ENCODE measurements at regions not wholly inside any gene's neighbourhood (a gene's known extent, or its start where the extent isn't known, plus 50 kb on each side); places are given as distances from the start of the nearest gene placed in this dataset.
"Not testable (repeated sequence)": the region's sequence is repeated elsewhere in the genome, so short reads cannot be mapped to it uniquely, and the experiment has no call there.

DNA sequence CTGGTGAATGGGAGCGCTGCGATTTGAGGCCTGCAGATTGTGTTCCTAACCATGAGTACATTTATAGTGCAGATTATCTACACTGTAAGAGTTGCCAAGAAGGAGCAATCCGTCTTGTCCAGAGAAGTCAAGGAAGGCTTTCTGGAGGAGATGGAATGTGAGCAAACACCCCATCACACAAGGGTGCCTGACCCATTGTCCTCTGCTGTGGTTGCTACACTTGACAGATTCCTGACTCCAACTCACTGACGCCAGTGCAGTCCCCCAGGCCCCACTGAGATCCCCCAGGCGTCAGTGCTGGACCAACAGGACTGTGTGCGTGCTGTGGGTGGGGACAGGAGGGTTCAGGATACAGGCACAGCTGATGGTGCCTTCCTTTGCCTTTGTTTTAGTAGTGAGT lies 135.9 kb upstream of the TPM1 start:
- TF ChIP-seq, protein P1, sequence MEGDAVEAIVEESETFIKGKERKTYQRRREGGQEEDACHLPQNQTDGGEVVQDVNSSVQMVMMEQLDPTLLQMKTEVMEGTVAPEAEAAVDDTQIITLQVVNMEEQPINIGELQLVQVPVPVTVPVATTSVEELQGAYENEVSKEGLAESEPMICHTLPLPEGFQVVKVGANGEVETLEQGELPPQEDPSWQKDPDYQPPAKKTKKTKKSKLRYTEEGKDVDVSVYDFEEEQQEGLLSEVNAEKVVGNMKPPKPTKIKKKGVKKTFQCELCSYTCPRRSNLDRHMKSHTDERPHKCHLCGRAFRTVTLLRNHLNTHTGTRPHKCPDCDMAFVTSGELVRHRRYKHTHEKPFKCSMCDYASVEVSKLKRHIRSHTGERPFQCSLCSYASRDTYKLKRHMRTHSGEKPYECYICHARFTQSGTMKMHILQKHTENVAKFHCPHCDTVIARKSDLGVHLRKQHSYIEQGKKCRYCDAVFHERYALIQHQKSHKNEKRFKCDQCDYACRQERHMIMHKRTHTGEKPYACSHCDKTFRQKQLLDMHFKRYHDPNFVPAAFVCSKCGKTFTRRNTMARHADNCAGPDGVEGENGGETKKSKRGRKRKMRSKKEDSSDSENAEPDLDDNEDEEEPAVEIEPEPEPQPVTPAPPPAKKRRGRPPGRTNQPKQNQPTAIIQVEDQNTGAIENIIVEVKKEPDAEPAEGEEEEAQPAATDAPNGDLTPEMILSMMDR (IDR thresholded peaks at IDR 0.05; ENCODE audit: unreplicated experiment) = no peak
- H3K27me3 Mint-ChIP-seq (ENCODE audit: unreplicated experiment) = no peaks in the 10 kb centered on the region
- no peak overlapping the region for H3K27ac Mint-ChIP-seq (ENCODE audit: unreplicated experiment)
- H3K9me3 Mint-ChIP-seq (ENCODE audit: low read depth, unreplicated experiment) = no peaks in the 10 kb centered on the region
- no peak for DNase-seq
- CTCF ChIA-PET = no interaction called here
- BruUV-seq (replicated peaks) = no TSS peak
- intact Hi-C loops (cut with micrococcal nuclease; ENCODE audit: unreplicated experiment) = no loop called here
- H3K4me3 Mint-ChIP-seq (ENCODE audit: low read depth, unreplicated experiment) = no peak overlapping the region
- no peaks in the 10 kb centered on the region for H3K36me3 Mint-ChIP-seq (ENCODE audit: insufficient read depth, unreplicated experiment)
- H3K4me1 Mint-ChIP-seq (ENCODE audit: low read depth, unreplicated experiment) = peaks cover 20% of the 10 kb centered on the region

DNA sequence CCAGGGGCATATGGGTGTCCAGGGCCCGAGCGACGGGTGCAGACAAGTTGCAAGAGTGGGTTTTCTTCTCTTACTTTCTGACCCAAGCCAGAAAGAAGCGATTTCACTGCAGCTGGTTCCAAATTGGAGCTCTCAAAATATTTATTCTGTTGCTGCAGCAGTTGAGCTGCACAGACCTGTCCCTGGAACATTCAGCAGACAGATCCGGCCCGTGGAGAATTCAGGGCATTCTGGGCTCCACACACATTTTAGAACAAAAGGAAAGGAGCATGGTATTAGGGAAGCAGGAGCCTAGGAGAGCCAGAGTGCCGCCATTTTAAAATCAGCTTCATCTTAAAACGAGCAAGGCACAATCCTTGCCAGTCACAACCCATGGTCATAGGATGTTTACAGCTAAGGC lies 135.3 kb upstream of the TPM1 start:
- no peaks in the 10 kb centered on the region for H3K9me3 Mint-ChIP-seq (ENCODE audit: low read depth, unreplicated experiment)
- no peaks in the 10 kb centered on the region for H3K27me3 Mint-ChIP-seq (ENCODE audit: unreplicated experiment)
- H3K4me1 Mint-ChIP-seq (ENCODE audit: low read depth, unreplicated experiment) = peaks cover 22% of the 10 kb centered on the region
- DNase-seq = no peak
- intact Hi-C loops (cut with micrococcal nuclease; ENCODE audit: unreplicated experiment) = no loop called here
- no peak overlapping the region for H3K27ac Mint-ChIP-seq (ENCODE audit: unreplicated experiment)
- TF ChIP-seq, protein P1 (IDR thresholded peaks at IDR 0.05; ENCODE audit: unreplicated experiment) = no peak
- no TSS peak for BruUV-seq (replicated peaks)
- H3K36me3 Mint-ChIP-seq (ENCODE audit: insufficient read depth, unreplicated experiment) = no peaks in the 10 kb centered on the region
- CTCF ChIA-PET = no interaction called here
- H3K4me3 Mint-ChIP-seq (ENCODE audit: low read depth, unreplicated experiment) = no peak overlapping the region

DNA sequence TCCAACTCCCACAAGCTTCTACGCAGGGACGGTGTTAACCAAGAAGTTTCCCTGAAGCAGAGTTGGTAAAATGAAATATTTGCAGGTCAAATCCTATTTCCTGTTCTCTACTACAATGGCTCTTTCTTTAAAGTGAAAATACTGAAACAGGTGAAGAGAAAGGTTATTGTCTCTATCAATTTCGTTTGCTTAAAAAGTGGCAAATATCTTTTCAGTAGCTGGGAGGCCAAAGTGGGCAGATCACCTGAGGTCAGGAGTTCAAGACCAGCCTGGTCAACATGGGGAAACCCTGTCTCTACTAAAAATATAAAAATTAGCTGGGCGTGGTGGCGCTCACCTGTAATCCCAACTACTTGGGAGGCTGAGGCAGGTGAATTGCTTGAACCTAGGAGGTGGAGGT lies 134.2 kb upstream of the TPM1 start:
- H3K27me3 Mint-ChIP-seq (ENCODE audit: unreplicated experiment); BruUV-seq (replicated peaks); H3K27ac Mint-ChIP-seq (ENCODE audit: unreplicated experiment); DNase-seq; H3K4me3 Mint-ChIP-seq (ENCODE audit: low read depth, unreplicated experiment); H3K9me3 Mint-ChIP-seq (ENCODE audit: low read depth, unreplicated experiment); intact Hi-C loops (cut with micrococcal nuclease; ENCODE audit: unreplicated experiment); H3K36me3 Mint-ChIP-seq (ENCODE audit: insufficient read depth, unreplicated experiment): not testable (repeated sequence)
- peaks cover 24% of the 10 kb centered on the region for H3K4me1 Mint-ChIP-seq (ENCODE audit: low read depth, unreplicated experiment)
- CTCF ChIA-PET = interaction anchor here (1.0 to 1.2 kb wide), 2 partner anchors 60 to 126 kb away, joined by 3 read pairs; no protein-coding TSS in a partner anchor

DNA sequence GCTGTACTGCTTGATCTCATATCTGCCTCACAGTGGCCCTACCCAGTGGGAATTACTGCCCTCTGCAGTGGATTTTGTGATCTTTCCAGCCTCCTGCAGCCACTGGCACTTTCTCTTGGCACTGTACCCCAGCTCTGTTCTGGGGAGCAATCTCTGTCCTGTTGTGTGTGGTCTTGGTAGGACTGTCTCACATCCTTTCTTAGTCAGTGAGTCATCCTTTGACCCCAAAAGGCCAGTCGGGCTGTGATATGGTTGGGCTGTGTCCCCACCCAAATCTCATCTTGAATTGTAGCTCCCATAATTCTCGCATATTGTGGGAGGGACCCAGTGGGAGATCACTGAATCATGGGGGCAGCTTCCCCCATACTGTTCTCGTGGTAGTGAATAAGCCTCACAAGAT lies 133.3 kb upstream of the TPM1 start:
- Mint-ChIP-seq H3K27me3 (ENCODE audit: unreplicated experiment) (no peaks in the 10 kb centered on the region), H3K9me3 (ENCODE audit: low read depth, unreplicated experiment) (no peaks in the 10 kb centered on the region), H3K4me3 (ENCODE audit: low read depth, unreplicated experiment) (no peak overlapping the region), H3K4me1 (ENCODE audit: low read depth, unreplicated experiment) (peaks cover 14% of the 10 kb centered on the region), H3K36me3 (ENCODE audit: insufficient read depth, unreplicated experiment) (no peaks in the 10 kb centered on the region), H3K27ac (ENCODE audit: unreplicated experiment) (no peak overlapping the region)
- no peak for DNase-seq
- TF ChIP-seq, protein P1 (IDR thresholded peaks at IDR 0.05; ENCODE audit: unreplicated experiment) = no peak
- CTCF ChIA-PET = interaction anchor here (1.2 kb wide), 1 partner anchor 127 kb away, joined by 3 read pairs; no protein-coding TSS in a partner anchor
- no TSS peak for BruUV-seq (replicated peaks)
- intact Hi-C loops (cut with micrococcal nuclease; ENCODE audit: unreplicated experiment) = no loop called here

DNA sequence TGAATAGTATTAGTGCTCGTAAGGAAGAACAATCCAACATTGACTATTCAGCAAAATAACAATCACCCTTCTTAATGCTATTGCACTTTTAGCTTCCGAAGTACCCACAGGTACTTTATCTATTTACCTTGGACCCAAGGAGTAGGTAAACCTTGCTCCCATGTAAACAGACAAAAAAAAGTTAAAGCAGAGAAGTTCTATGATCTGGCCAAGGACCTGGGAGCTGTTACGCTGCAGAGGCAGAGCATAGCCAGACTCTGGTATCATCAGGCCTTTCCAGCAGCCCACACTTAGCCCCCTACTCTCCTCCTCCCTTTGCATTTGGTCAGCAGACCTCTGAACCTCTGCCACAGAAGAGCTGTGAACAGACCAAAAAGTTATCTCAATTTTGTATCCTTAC lies 130.3 kb upstream of the TPM1 start:
- BruUV-seq (replicated peaks) = no TSS peak
- Mint-ChIP-seq H3K27me3 (ENCODE audit: unreplicated experiment) (no peaks in the 10 kb centered on the region), H3K9me3 (ENCODE audit: low read depth, unreplicated experiment) (no peaks in the 10 kb centered on the region), H3K4me1 (ENCODE audit: low read depth, unreplicated experiment) (peaks cover 12% of the 10 kb centered on the region), H3K36me3 (ENCODE audit: insufficient read depth, unreplicated experiment) (no peaks in the 10 kb centered on the region), H3K27ac (ENCODE audit: unreplicated experiment) (no peak overlapping the region), H3K4me3 (ENCODE audit: low read depth, unreplicated experiment) (no peak overlapping the region)
- intact Hi-C loops (cut with micrococcal nuclease; ENCODE audit: unreplicated experiment) = no loop called here
- DNase-seq = no peak
- CTCF ChIA-PET = interaction anchor here (1.0 kb wide), 1 partner anchor 17 kb away, joined by 4 read pairs; no protein-coding TSS in a partner anchor
- TF ChIP-seq, protein P1 (IDR thresholded peaks at IDR 0.05; ENCODE audit: unreplicated experiment) = no peak

Data from Calu3 (cell line).